HCT116 (cell line): ENCODE measurements at regions not wholly inside any gene's neighbourhood (a gene's known extent, or its start where the extent isn't known, plus 50 kb on each side); places are given as distances from the start of the nearest gene placed in this dataset.

Experiments
- CTCF ChIP-seq, 3 experiments: fragments of 200-600 bp in 1 of 3; sonication (generic) in 1 of 3; IDR thresholded peaks in 2 of 3; conservative IDR thresholded peaks in 1 of 3; 2 replicates each; pipeline ENCODE4 v1.5.1; 2012 to 2017; ENCODE audit warnings: low read depth in 2 of 3, low read length in 2 of 3, antibody characterized with exemption in 1 of 3, borderline replicate concordance in 1 of 3, control low read depth in 1 of 3, mild to moderate bottlenecking in 1 of 3, mixed read lengths in 1 of 3, mixed run types in 1 of 3, moderate library complexity in 1 of 3; ENCODE audit not compliant: insufficient read depth in 1 of 3
- EGR1 ChIP-seq: IDR thresholded peaks from 2 replicates; pipeline ENCODE4 v1.6.1; 2012; ENCODE audit warnings: low read depth
- ELF1 ChIP-seq: IDR thresholded peaks from 2 replicates; pipeline ENCODE4 v1.6.1; 2012; ENCODE audit warnings: low read depth, borderline replicate concordance
- EZH2 ChIP-seq: fragments of 200-600 bp; sonication (generic); IDR thresholded peaks from 2 replicates; pipeline ENCODE4 v1.6.1; 2017; ENCODE audit warnings: antibody characterized with exemption, mixed run types
- POLR2AphosphoS5 ChIP-seq: IDR thresholded peaks from 2 replicates; pipeline ENCODE4 v1.6.1; 2011; ENCODE audit warnings: mild to moderate bottlenecking, low read depth, low read length, moderate library complexity
- SRF ChIP-seq: IDR thresholded peaks from 2 replicates; pipeline ENCODE4 v1.6.1; 2012; ENCODE audit warnings: low read depth
- YY1 ChIP-seq: IDR thresholded peaks from 2 replicates; pipeline ENCODE4 v1.6.1; 2011; ENCODE audit warnings: low read length, low read depth, moderate library complexity, mild to moderate bottlenecking; ENCODE audit not compliant: insufficient replicate concordance; ENCODE audit errors: extremely low read depth
- ZNF274 ChIP-seq: fragments of 200-500 bp; sonication (Bioruptor generic); IDR thresholded peaks from 2 replicates; pipeline ENCODE4 v1.6.1; 2014; ENCODE audit warnings: mild to moderate bottlenecking, low read depth, low read length, inconsistent platforms

- TF ChIP-seq EZH2 (no peak), CTCF (IDR thresholded peaks at IDR 0.05 in 2 of 3, conservative IDR thresholded peaks at IDR 0.05 in 1 of 3; ENCODE audit: borderline replicate concordance in 1 of 3, insufficient read depth in 1 of 3, low read depth in 2 of 3, low read length in 2 of 3) (no peak), POLR2AphosphoS5 (no peak), EGR1 (no peak), ZNF274 (no peak), YY1 (no peak), SRF (no peak), ELF1 (no peak)
Observed at GRCh38 chr14:105737504-105738246, 211.3 kb downstream of the TMEM121 start.
